Lung (tissue), 11 donors: ENCODE measurements at regions not wholly inside any gene's neighbourhood (a gene's known extent, or its start where the extent isn't known, plus 50 kb on each side); places are given as distances from the start of the nearest gene placed in this dataset.

Experiments used
- ATAC-seq: fragments of 200-7000 bp; cut with Tn5 transposase; one replicate; pipeline ENCODE4 v1.9.1; 2020; ENCODE audit warnings: moderate number of reproducible peaks; ENCODE audit not compliant: insufficient read depth, low FRiP score
- DNase-seq, 3 donors: peaks; one replicate each; pipeline ENCODE4 v3.0.0-alpha.2; 2013 to 2017
- H3K27ac ChIP-seq, 2 donors: one replicate each; pipeline ENCODE4 v1.5.1; 2013; ENCODE audit warnings: mild to moderate bottlenecking in 2 of 2, moderate library complexity in 2 of 2, control low read depth in 1 of 2, inconsistent platforms in 1 of 2, low read depth in 1 of 2, low read length in 1 of 2
- H3K27me3 ChIP-seq, 3 donors: one replicate each; pipeline ENCODE4 v1.5.1; 2013; ENCODE audit warnings: low read length in 2 of 3; ENCODE audit not compliant: control insufficient read depth in 3 of 3, insufficient read depth in 3 of 3
- H3K36me3 ChIP-seq, 4 donors: one replicate each; pipeline ENCODE4 v1.5.1; 2013; ENCODE audit warnings: low read length in 4 of 4, mild to moderate bottlenecking in 1 of 4, moderate library complexity in 1 of 4; ENCODE audit not compliant: control insufficient read depth in 4 of 4, insufficient read depth in 4 of 4
- H3K4me1 ChIP-seq, 5 donors: one replicate each; pipeline ENCODE4 v1.5.1; 2013; ENCODE audit warnings: low read length in 5 of 5, mild to moderate bottlenecking in 2 of 5, moderate library complexity in 1 of 5; ENCODE audit not compliant: control insufficient read depth in 5 of 5, insufficient read depth in 5 of 5
- H3K4me3 ChIP-seq: one replicate; pipeline ENCODE4 v1.5.1; 2013; ENCODE audit warnings: mild to moderate bottlenecking, control low read depth, moderate library complexity
- H3K9ac ChIP-seq, 2 donors: one replicate each; pipeline ENCODE4 v1.5.1; 2013; ENCODE audit warnings: low read length in 2 of 2, control low read depth in 1 of 2; ENCODE audit not compliant: insufficient read depth in 1 of 2
- H3K9me3 ChIP-seq, 4 donors: one replicate each; pipeline ENCODE4 v1.5.1; 2013; ENCODE audit warnings: low read length in 3 of 4, mild to moderate bottlenecking in 1 of 4, moderate library complexity in 1 of 4; ENCODE audit not compliant: control insufficient read depth in 4 of 4, insufficient read depth in 3 of 4
- WGBS, 2 donors: extraction: QIAGEN DNeasy Blood & Tissue Kit; methylation state at CpG; one replicate each; pipeline ENCODE4 v1.1.7; 2013; 5-methylcytosine and 5-hydroxymethylcytosine counted together
- TF ChIP-seq, protein P1 (sequence below): IDR thresholded peaks from 2 replicates; pipeline ENCODE4 v1.5.1; 2012; ENCODE audit warnings: mild to moderate bottlenecking; ENCODE audit errors: control extremely low read depth, extremely low read depth
- donor health status: control.
- donor health status: control.
- donor health status: Bipolar disorder and iron deficiency.
- donor health status: healthy.
- donor health status: DM: yes; HTN: yes; CAD: no.

DNA sequence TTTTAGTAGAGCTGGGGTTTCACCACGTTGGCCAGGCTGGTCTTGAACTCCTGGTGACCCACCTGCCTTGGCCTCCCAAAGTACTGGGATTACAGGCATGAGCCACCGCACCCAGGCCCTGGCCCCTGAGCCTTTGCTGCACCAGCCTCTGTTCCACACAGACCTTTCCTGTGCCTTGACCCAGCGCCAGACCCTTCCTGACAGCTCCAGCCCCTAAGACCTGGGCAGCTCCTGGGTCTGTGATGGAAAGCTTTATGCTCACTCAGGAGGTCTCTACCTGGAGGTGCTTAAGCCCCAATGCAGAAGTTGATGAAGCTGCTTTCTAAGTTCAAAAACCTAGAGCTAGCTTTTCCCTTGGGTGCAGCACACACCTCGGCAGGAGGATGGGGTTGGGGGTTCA, 58.8 kb upstream of the NEK6 start:
- no peaks in the 10 kb centered on the region for H3K36me3 ChIP-seq
- no peak overlapping the region for H3K9ac ChIP-seq
- H3K27me3 ChIP-seq = no peaks in the 10 kb centered on the region
- no peak overlapping the region for H3K4me3 ChIP-seq
- H3K9me3 ChIP-seq = peaks cover 0 to 5% (median 0%) of the 10 kb centered on the region in 4 donors
- DNase-seq (no peak), ATAC-seq (no peak)
- no peak overlapping the region for H3K27ac ChIP-seq
- TF ChIP-seq, protein P1, sequence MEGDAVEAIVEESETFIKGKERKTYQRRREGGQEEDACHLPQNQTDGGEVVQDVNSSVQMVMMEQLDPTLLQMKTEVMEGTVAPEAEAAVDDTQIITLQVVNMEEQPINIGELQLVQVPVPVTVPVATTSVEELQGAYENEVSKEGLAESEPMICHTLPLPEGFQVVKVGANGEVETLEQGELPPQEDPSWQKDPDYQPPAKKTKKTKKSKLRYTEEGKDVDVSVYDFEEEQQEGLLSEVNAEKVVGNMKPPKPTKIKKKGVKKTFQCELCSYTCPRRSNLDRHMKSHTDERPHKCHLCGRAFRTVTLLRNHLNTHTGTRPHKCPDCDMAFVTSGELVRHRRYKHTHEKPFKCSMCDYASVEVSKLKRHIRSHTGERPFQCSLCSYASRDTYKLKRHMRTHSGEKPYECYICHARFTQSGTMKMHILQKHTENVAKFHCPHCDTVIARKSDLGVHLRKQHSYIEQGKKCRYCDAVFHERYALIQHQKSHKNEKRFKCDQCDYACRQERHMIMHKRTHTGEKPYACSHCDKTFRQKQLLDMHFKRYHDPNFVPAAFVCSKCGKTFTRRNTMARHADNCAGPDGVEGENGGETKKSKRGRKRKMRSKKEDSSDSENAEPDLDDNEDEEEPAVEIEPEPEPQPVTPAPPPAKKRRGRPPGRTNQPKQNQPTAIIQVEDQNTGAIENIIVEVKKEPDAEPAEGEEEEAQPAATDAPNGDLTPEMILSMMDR = no peak
- peaks cover 0 to 2% (median 0%) of the 10 kb centered on the region in 5 donors for H3K4me1 ChIP-seq
- WGBS, 2 donors = 82 to 90% methylated on average over 4 of the region's 4 CpGs

DNA sequence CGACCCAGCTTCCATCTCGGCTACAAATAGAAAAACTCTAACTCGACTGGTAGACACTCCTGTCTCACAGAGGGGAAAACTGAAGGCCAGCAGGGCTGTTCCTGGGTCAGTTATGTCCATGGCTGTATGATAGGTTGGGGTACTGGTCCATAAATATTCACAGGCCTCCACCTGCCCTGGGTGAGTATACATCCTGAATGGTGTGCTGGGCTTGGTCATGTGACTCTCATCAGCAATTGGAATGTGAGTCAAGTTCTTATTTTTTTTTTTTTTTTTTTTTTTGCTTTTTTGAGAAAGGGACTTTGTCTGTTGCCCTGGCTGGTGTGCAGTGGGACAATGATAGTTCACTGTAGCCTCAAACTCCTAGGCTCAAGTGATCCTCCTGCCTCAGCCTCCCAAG, 58.3 kb upstream of the NEK6 start:
- DNase-seq (no peak), ATAC-seq (no peak)
- Histone ChIP-seq H3K27me3 (no peaks in the 10 kb centered on the region), H3K27ac (no peak overlapping the region), H3K9ac (no peak overlapping the region), H3K4me1 (peaks cover 0 to 2% (median 0%) of the 10 kb centered on the region in 5 donors), H3K9me3 (peaks cover 0 to 5% (median 0%) of the 10 kb centered on the region in 4 donors), H3K36me3 (no peaks in the 10 kb centered on the region), H3K4me3 (no peak overlapping the region)
- TF ChIP-seq, protein P1 = no peak
- WGBS, 2 donors = 85 to 87% methylated on average over 3 of the region's 3 CpGs

DNA sequence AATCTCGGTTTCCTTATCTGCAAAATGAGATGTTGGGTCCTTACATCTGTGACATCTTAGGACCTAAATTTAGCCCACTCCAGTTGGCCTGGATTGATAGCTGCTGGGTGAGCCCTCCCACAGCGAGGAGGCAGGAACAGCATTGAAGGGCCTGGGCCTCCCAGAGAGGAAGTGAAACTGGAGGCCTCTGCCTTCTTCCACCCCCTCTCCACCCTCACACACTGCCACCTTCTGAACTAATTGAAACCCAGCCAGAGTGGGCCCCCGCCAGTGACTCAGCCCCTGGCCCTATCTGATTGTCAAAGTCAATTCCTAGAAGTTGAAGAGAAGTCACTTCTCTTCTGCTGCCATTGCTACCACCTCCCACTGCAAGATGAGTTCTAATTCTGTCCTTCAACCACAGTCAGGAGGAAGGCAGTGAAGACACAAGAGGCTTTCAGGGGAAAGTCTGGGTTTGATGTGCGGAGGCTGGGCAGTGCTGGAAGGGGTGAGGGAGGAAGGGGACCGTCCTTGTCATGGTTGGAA, 55.2 kb upstream of the NEK6 start:
- Histone ChIP-seq H3K4me1 (peaks cover 0 to 2% (median 0%) of the 10 kb centered on the region in 5 donors), H3K36me3 (no peaks in the 10 kb centered on the region), H3K27ac (peak overlapping the region in 1 of 2 donors; percentile 61), H3K9me3 (peaks cover 0 to 5% (median 0%) of the 10 kb centered on the region in 4 donors), H3K9ac (no peak overlapping the region), H3K4me3 (no peak overlapping the region), H3K27me3 (no peaks in the 10 kb centered on the region)
- DNase-seq = peak in 2 of 3 donors; percentile 31 to 36
- WGBS, 2 donors = 18 to 49% methylated on average over 5 of the region's 5 CpGs
- peak; percentile 70 for ATAC-seq
- TF ChIP-seq, protein P1 = no peak

DNA sequence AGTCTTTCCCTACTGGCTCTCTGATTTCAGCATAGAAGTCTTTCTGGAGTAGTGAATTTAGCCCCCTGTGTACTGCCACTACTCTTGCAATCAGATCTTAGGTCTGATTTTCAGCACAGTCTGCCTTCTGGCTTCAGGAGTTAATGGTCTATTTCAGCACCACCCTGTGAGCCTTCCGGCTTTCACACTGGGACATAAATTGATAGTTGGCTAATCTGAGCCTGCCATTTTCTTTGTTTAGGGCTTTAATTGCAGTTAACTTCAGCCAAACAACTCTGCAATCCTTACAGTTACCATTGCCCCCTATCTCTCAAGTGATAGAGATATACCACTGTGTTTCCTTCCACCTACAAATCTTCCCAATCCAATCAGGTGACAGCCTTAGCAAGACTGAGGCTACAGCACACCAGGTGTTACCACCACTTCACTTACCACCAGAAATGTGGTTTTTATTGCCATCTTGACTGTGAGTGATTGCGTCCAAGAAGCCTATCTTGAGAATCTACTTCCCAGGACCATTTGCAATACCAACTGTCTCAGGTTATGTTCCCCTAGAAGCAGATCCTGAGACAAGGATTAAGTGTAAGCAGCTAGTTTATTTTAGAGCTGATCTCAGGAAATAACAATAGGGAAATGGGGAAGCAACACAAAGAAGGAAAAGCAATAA, 51.9 kb upstream of the NEK6 start:
- Histone ChIP-seq H3K4me3 (no peak overlapping the region), H3K9ac (no peak overlapping the region), H3K9me3 (peaks cover 0 to 5% (median 0%) of the 10 kb centered on the region in 4 donors), H3K27me3 (no peaks in the 10 kb centered on the region), H3K4me1 (no peaks in the 10 kb centered on the region), H3K27ac (no peak overlapping the region), H3K36me3 (no peaks in the 10 kb centered on the region)
- no peak for ATAC-seq
- no peak for DNase-seq
- TF ChIP-seq, protein P1 = no peak
- WGBS, 2 donors = 78% methylated on average over 2 of the region's 2 CpGs
